Bronchial epithelial cell (primary cell): ENCODE measurements at regions not wholly inside any gene's neighbourhood (a gene's known extent, or its start where the extent isn't known, plus 50 kb on each side); places are given as distances from the start of the nearest gene placed in this dataset.

Source experiments
- DNase-seq: peaks from one replicate; pipeline ENCODE4 v3.0.0-alpha.2; 2010; ENCODE audit warnings: low read depth
- FAIRE-seq: peaks from 2 replicates; lab custom pipeline; 2011; peaks lifted over from hg19 to GRCh38; lab: Jason Lieb, UNC
- H3K27me3 ChIP-seq: 2 replicates; pipeline ENCODE4 v1.5.1; 2011; ENCODE audit warnings: low read length; ENCODE audit not compliant: control insufficient read depth, insufficient read depth
- H3K36me3 ChIP-seq: 2 replicates; pipeline ENCODE4 v1.5.1; 2011; ENCODE audit warnings: low read length; ENCODE audit not compliant: control insufficient read depth, insufficient read depth
- H3K4me3 ChIP-seq: 2 replicates; pipeline ENCODE4 v1.5.1; 2011; ENCODE audit warnings: mild to moderate bottlenecking, low read depth, low read length, control low read depth
- TF ChIP-seq, protein P1 (sequence below): IDR thresholded peaks from 2 replicates; pipeline ENCODE4 v1.5.1; 2011; ENCODE audit warnings: mild to moderate bottlenecking, moderate library complexity, low read length, control low read depth, inconsistent platforms; ENCODE audit not compliant: insufficient read depth, severe bottlenecking

GRCh38 chr14:76607510-76607909, 153.8 kb upstream of the VASH1 start:
- TF ChIP-seq, protein P1, sequence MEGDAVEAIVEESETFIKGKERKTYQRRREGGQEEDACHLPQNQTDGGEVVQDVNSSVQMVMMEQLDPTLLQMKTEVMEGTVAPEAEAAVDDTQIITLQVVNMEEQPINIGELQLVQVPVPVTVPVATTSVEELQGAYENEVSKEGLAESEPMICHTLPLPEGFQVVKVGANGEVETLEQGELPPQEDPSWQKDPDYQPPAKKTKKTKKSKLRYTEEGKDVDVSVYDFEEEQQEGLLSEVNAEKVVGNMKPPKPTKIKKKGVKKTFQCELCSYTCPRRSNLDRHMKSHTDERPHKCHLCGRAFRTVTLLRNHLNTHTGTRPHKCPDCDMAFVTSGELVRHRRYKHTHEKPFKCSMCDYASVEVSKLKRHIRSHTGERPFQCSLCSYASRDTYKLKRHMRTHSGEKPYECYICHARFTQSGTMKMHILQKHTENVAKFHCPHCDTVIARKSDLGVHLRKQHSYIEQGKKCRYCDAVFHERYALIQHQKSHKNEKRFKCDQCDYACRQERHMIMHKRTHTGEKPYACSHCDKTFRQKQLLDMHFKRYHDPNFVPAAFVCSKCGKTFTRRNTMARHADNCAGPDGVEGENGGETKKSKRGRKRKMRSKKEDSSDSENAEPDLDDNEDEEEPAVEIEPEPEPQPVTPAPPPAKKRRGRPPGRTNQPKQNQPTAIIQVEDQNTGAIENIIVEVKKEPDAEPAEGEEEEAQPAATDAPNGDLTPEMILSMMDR, result no peak
- Histone ChIP-seq H3K36me3 (no peaks in the 10 kb centered on the region), H3K4me3 (no peak overlapping the region), H3K27me3 (no peaks in the 10 kb centered on the region)
- FAIRE-seq, result no peak
- DNase-seq, result no peak

GRCh38 chr14:76612654-76613053, 148.6 kb upstream of the VASH1 start:
- TF ChIP-seq, protein P1, result no peak
- H3K36me3 ChIP-seq, result no peaks in the 10 kb centered on the region
- no peak overlapping the region for H3K4me3 ChIP-seq
- FAIRE-seq (peak; percentile 73), DNase-seq (no peak)
- no peaks in the 10 kb centered on the region for H3K27me3 ChIP-seq

DNA sequence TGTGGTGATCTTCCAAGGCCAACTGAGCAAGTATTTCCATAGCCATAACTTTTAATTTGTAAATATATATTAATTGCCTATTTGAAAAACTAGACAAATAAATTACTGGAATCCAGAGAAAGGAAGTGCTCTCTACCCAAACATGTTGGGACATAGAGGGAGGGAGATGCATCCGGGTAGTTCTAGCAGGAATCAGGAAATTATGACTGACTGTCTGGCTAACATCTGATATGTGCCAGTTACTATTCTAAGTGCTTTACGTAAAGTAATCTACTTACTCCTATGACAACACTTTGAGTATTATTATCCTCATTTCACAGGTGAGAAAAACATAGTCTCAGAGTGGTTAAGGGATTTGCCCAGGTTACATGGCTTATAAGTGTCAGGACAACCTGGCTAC, 147.7 kb upstream of the VASH1 start:
- H3K27me3 ChIP-seq, result no peaks in the 10 kb centered on the region
- TF ChIP-seq, protein P1, result no peak
- no peaks in the 10 kb centered on the region for H3K36me3 ChIP-seq
- FAIRE-seq, result no peak
- H3K4me3 ChIP-seq, result no peak overlapping the region
- peak; percentile 80 for DNase-seq

DNA sequence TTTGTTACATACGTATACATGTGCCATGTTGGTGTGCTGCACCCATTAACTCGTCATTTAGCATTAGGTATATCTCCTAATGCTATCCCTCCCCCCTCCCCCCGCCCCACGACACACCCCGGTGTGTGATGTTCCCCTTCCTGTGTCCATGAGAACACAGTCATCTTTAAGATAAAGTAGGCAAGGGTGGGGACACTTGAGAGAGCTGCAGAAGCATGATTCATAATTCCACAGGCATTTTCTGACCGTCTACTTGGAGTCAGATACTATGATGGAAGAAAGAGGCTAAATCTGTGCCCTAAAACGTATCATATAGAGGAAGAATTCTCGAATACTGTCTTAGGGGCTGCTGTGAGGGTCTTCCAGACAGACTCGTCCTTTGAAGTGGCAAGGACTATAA, 145.9 kb upstream of the VASH1 start:
- no peaks in the 10 kb centered on the region for H3K36me3 ChIP-seq
- FAIRE-seq (no peak), DNase-seq (peak; percentile 83)
- H3K4me3 ChIP-seq, result no peak overlapping the region
- H3K27me3 ChIP-seq, result no peaks in the 10 kb centered on the region
- TF ChIP-seq, protein P1, result no peak

- H3K27me3 ChIP-seq, result no peaks in the 10 kb centered on the region
- DNase-seq (no peak), FAIRE-seq (no peak)
- H3K36me3 ChIP-seq, result no peaks in the 10 kb centered on the region
- TF ChIP-seq, protein P1, result no peak
- H3K4me3 ChIP-seq, result no peak overlapping the region
Measured at GRCh38 chr14:76617440-76617839, 143.8 kb upstream of the VASH1 start.

GRCh38 chr14:76636602-76637001, 124.7 kb upstream of the VASH1 start:
- H3K36me3 ChIP-seq, result no peaks in the 10 kb centered on the region
- FAIRE-seq, result no peak
- H3K4me3 ChIP-seq, result no peak overlapping the region
- TF ChIP-seq, protein P1, result no peak
- H3K27me3 ChIP-seq, result peaks cover 1% of the 10 kb centered on the region
- no peak for DNase-seq
